HL-60 (cell line): ENCODE measurements at regions not wholly inside any gene's neighbourhood (a gene's known extent, or its start where the extent isn't known, plus 50 kb on each side); places are given as distances from the start of the nearest gene placed in this dataset.

Source experiments
- DNase-seq, 2 experiments: peaks; one replicate each; pipeline ENCODE4 v3.0.0-alpha.2; 2010 to 2020; ENCODE audit warnings: low read depth in 1 of 2, low spot score in 1 of 2
- H3K27ac ChIP-seq: fragments of 250-450 bp; sonication (Bioruptor Pico); replicated peaks from 2 replicates; pipeline ENCODE4 v1.5.1; 2020; ENCODE audit warnings: mild to moderate bottlenecking, moderate library complexity
- H3K27me3 ChIP-seq: fragments of 250-450 bp; sonication (Bioruptor Pico); 2 replicates; pipeline ENCODE4 v1.5.1; 2021; ENCODE audit warnings: mild to moderate bottlenecking, moderate library complexity; ENCODE audit not compliant: insufficient read depth, poor library complexity, severe bottlenecking
- H3K4me3 ChIP-seq: replicated peaks from 2 replicates; pipeline ENCODE4 v1.5.1; 2011; ENCODE audit warnings: mild to moderate bottlenecking, control low read depth, low read length; ENCODE audit not compliant: insufficient read depth
- GABPA ChIP-seq: IDR thresholded peaks from 2 replicates; pipeline ENCODE4 v1.6.1; 2012; ENCODE audit warnings: low read depth
- POLR2AphosphoS5 ChIP-seq: IDR thresholded peaks from 2 replicates; pipeline ENCODE4 v1.6.1; 2012; ENCODE audit warnings: low read depth
- SPI1 ChIP-seq: IDR thresholded peaks from 2 replicates; pipeline ENCODE4 v1.6.1; 2012; ENCODE audit warnings: low read depth, mild to moderate bottlenecking, borderline replicate concordance
- TF ChIP-seq, protein P1 (sequence below): IDR thresholded peaks from 2 replicates; pipeline ENCODE4 v1.6.1; 2012; ENCODE audit warnings: low read depth; ENCODE audit not compliant: insufficient replicate concordance
- TF ChIP-seq, protein P2 (sequence below): IDR thresholded peaks from one replicate; pipeline ENCODE4 v1.5.1; 2011; ENCODE audit warnings: low read length, control low read depth, inconsistent platforms; ENCODE audit not compliant: insufficient read depth

DNA sequence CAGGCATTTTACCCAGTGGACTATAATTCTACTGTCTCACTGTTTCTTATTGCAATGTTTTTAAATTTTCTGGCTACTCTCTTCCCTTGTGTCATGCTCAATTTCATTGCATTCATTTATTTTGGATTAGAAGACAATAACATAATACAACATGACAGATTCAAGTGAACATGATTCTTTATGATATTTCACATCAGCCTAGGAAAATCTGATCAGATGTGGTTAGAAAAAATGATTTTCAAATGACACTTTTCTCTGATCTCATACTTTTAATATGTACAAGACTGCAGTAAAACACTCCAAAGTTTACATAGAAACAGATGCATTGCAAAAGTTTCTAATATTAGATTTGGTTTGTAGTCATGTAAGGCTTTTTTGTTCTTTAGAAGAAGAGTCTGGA lies 586.0 kb downstream of the ACTRT1 start:
- TF ChIP-seq, protein P1, sequence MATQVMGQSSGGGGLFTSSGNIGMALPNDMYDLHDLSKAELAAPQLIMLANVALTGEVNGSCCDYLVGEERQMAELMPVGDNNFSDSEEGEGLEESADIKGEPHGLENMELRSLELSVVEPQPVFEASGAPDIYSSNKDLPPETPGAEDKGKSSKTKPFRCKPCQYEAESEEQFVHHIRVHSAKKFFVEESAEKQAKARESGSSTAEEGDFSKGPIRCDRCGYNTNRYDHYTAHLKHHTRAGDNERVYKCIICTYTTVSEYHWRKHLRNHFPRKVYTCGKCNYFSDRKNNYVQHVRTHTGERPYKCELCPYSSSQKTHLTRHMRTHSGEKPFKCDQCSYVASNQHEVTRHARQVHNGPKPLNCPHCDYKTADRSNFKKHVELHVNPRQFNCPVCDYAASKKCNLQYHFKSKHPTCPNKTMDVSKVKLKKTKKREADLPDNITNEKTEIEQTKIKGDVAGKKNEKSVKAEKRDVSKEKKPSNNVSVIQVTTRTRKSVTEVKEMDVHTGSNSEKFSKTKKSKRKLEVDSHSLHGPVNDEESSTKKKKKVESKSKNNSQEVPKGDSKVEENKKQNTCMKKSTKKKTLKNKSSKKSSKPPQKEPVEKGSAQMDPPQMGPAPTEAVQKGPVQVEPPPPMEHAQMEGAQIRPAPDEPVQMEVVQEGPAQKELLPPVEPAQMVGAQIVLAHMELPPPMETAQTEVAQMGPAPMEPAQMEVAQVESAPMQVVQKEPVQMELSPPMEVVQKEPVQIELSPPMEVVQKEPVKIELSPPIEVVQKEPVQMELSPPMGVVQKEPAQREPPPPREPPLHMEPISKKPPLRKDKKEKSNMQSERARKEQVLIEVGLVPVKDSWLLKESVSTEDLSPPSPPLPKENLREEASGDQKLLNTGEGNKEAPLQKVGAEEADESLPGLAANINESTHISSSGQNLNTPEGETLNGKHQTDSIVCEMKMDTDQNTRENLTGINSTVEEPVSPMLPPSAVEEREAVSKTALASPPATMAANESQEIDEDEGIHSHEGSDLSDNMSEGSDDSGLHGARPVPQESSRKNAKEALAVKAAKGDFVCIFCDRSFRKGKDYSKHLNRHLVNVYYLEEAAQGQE: no peak
- no peak for TF ChIP-seq GABPA
- TF ChIP-seq, protein P2, sequence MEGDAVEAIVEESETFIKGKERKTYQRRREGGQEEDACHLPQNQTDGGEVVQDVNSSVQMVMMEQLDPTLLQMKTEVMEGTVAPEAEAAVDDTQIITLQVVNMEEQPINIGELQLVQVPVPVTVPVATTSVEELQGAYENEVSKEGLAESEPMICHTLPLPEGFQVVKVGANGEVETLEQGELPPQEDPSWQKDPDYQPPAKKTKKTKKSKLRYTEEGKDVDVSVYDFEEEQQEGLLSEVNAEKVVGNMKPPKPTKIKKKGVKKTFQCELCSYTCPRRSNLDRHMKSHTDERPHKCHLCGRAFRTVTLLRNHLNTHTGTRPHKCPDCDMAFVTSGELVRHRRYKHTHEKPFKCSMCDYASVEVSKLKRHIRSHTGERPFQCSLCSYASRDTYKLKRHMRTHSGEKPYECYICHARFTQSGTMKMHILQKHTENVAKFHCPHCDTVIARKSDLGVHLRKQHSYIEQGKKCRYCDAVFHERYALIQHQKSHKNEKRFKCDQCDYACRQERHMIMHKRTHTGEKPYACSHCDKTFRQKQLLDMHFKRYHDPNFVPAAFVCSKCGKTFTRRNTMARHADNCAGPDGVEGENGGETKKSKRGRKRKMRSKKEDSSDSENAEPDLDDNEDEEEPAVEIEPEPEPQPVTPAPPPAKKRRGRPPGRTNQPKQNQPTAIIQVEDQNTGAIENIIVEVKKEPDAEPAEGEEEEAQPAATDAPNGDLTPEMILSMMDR: no peak
- TF ChIP-seq SPI1: no peak
- TF ChIP-seq POLR2AphosphoS5: no peak
- Histone ChIP-seq H3K4me3 (no peak overlapping the region), H3K27ac (no peak overlapping the region), H3K27me3 (no peaks in the 10 kb centered on the region)
- no peak for DNase-seq

DNA sequence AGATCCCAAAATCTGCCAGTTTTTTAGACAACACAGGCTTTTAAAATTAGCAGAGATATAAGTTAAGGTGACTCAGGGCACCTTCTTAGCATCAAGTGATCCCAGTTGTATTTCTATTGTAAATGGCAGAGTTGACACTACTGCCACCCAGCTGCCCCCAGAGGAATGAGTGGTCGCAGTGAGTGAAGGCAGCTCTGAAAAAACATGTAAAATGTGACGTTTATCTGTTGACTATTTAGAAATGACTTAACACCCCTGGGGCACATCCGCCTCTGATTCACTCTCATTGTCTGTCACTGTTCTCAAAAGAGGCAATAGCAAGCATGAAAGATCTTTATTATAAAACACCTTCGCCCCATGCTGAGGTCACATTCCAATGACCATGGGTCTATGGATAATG lies 592.4 kb downstream of the ACTRT1 start:
- TF ChIP-seq POLR2AphosphoS5 (no peak), SPI1 (no peak), GABPA (no peak)
- TF ChIP-seq, protein P2: no peak
- TF ChIP-seq, protein P1: no peak
- H3K27me3 ChIP-seq: no peaks in the 10 kb centered on the region
- no peak overlapping the region for H3K27ac ChIP-seq
- DNase-seq: no peak
- no peak overlapping the region for H3K4me3 ChIP-seq

DNA sequence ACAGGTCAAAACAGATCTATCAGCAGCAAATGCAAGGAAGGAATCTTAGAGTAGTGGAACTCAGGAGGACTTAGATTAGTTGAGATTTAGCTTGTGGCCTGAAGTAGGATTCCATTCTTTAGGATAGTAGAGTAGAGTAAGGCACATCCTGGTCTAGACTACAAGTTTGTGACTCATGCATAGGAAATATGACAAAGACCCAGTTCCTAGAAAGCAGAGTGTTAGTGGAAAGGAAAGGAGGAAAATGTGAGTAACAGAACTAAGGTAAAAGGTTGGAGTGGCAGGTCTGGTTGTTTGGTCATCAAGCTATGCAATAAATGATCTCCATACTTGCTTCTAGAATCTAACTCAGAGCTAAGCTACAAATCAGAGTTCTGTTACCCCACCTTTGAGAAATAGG lies 595.0 kb downstream of the ACTRT1 start:
- Histone ChIP-seq H3K27ac (no peak overlapping the region), H3K4me3 (no peak overlapping the region), H3K27me3 (no peaks in the 10 kb centered on the region)
- DNase-seq: no peak
- TF ChIP-seq, protein P1: no peak
- TF ChIP-seq SPI1 (no peak), GABPA (no peak), POLR2AphosphoS5 (no peak)
- TF ChIP-seq, protein P2: no peak
